ENCODE measurements at regions not wholly inside any gene's neighbourhood (a gene's known extent, or its start where the extent isn't known, plus 50 kb on each side); places are given as distances from the start of the nearest gene placed in this dataset.

DNA sequence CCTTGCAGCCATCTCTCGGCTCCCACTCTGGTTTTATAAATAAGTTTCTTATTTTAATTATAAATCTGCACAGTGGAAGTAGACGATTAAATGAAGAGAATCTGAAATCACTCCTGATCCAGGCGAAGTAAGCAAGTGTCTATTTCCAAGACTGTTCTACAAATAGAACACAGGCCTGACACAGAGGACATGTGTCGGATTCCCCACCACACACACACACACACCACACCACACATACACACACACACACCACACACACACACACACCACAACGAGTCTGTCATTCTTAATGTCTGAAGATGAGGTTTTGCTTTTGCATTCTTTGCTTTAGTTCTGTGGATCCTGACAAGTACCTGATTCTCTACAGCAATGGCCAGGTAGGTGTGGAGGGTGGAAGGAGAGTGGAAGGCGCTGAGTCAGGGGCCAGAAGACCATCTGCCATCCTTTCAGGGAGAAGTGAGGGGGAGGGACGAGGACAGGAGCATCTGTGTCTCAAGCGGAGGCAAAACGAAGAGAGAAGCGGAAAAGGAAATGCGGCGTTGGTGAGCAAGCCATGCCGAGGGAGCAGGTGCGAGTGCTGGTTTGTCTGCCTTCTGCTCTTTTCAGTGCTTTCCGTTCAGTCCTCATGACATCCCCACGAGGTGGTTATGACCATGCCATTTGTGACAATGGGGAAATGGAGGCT, 110.2 kb downstream of the TEX26 start:
- no peak for TF ChIP-seq POLR2A (IDR thresholded peaks at IDR 0.05; ENCODE audit: low read depth, low read length)
- no peak for DNase-seq (ENCODE audit: insufficient read length, low spot score)
- FAIRE-seq: no peak

GRCh38 chr13:31042049-31042448, 109.6 kb downstream of the TEX26 start:
- FAIRE-seq (no peak), DNase-seq (ENCODE audit: insufficient read length, low spot score) (no peak)
- TF ChIP-seq POLR2A (IDR thresholded peaks at IDR 0.05; ENCODE audit: low read depth, low read length): no peak

GRCh38 chr13:31038834-31039552, 106.5 kb downstream of the TEX26 start:
- peak; percentile 17 for DNase-seq (ENCODE audit: insufficient read length, low spot score)
- FAIRE-seq: no peak
- no peak for TF ChIP-seq POLR2A (IDR thresholded peaks at IDR 0.05; ENCODE audit: low read depth, low read length)

DNA sequence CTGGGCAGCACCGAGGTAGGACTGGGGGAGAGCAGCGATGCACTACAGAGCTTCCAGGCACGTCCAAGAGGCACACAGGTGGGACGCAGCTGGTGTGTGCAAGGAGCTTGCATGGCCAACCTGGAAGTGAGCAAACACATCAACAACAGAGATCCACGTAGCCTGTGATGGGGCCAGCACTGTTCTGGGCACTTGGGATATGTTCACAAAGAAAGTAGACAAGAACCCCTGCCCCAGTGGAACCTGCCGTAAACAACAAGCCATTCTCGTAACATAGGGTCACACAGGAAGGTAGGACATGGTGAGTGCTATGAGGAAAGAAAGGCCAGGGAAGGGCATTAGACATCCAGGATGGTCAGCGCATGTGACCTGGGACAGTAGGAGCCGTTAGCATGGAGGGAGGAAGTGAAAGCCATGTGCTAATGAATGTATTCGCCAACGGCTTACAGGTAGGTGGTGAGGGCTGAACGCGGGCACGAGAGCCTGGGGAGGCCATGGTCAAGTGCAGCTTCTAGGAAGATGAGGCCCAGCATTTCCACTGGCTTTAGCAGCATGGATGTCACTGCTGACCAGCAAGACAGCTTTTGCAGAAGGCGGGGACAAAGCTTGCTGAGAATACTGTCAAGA, 105.5 kb downstream of the TEX26 start:
- no peak for TF ChIP-seq POLR2A (IDR thresholded peaks at IDR 0.05; ENCODE audit: low read depth, low read length)
- FAIRE-seq (no peak), DNase-seq (ENCODE audit: insufficient read length, low spot score) (no peak)

GRCh38 chr13:31036731-31037695, 104.6 kb downstream of the TEX26 start:
- no peak for TF ChIP-seq POLR2A (IDR thresholded peaks at IDR 0.05; ENCODE audit: low read depth, low read length)
- DNase-seq (ENCODE audit: insufficient read length, low spot score) (no peak), FAIRE-seq (no peak)

- no peak for TF ChIP-seq POLR2A (IDR thresholded peaks at IDR 0.05; ENCODE audit: low read depth, low read length)
- DNase-seq (ENCODE audit: insufficient read length, low spot score) (no peak), FAIRE-seq (no peak)
Measured at GRCh38 chr13:31035185-31035965, 102.9 kb downstream of the TEX26 start.

GRCh38 chr13:31032528-31033113, 100.2 kb downstream of the TEX26 start:
- FAIRE-seq: no peak
- no peak for DNase-seq (ENCODE audit: insufficient read length, low spot score)
- no peak for TF ChIP-seq POLR2A (IDR thresholded peaks at IDR 0.05; ENCODE audit: low read depth, low read length)

DNA sequence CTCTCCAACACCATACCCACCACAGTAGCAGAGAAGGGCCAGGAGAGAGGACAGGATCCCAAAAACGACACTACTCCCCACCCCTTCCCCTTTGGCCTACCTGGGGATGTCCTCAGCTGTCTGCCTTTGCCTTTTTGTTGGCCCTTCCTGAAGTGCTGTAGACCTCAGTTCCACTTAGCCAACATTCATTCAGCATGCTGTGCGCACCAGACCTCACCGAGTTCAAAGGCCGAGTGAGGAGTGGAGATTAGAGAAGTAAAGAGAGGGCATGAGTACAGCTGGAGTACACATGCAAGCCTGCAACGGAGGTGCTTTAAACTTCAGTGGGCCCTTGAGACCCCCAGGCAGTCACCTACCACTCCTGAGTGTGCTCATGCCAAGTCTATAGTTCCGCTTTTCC, 99.0 kb downstream of the TEX26 start:
- FAIRE-seq (no peak), DNase-seq (ENCODE audit: insufficient read length, low spot score) (no peak)
- TF ChIP-seq POLR2A (IDR thresholded peaks at IDR 0.05; ENCODE audit: low read depth, low read length): no peak

DNA sequence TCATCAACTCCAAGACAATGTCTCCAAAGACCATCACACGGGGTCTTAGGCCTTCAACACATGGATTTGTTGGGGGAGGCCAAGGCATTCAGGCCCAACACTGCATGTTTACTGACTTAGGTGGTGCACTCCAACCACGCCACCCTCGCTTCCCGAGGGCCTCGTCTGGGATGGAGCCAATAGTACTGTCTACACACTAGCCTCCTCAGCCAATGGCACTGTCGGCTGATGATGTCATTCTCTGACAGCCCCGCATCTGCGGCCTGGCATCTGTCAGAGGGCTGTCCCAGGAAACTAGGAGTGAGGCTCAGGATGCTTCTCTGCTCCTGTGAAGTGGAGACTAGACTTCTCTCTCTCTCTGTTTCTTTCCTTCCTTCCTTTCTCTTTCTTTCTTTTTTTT, 96.6 kb downstream of the TEX26 start:
- TF ChIP-seq POLR2A (IDR thresholded peaks at IDR 0.05; ENCODE audit: low read depth, low read length): no peak
- FAIRE-seq (no peak), DNase-seq (ENCODE audit: insufficient read length, low spot score) (no peak)

DNA sequence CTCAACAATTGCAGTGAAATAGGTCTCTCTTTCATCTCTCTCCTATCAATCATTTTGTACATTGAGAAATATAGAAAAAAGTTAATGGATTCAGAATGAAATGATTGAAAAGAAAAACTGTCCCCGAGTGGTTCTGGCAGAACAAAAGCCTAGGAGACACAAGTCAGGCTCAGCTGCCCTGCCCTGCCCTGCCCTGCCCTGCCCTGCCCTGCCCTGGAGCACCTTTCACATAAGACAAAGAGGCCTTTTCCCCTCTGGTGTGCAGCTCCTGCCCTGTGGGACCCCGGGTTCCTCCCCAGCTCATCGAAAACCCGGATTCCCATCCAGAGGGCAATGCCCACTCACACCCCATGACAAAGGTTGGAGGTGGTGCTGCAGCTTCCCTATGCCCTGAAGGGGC, 94.7 kb downstream of the TEX26 start:
- FAIRE-seq (no peak), DNase-seq (ENCODE audit: insufficient read length, low spot score) (no peak)
- TF ChIP-seq POLR2A (IDR thresholded peaks at IDR 0.05; ENCODE audit: low read depth, low read length): no peak
